HG03139 (cell line): ENCODE measurements at regions not wholly inside any gene's neighbourhood (a gene's known extent, or its start where the extent isn't known, plus 50 kb on each side); places are given as distances from the start of the nearest gene placed in this dataset.

Source experiments
- ATAC-seq: cut with Tn5 transposase; IDR thresholded peaks from one replicate; pipeline ENCODE4 v1.9.1; 2021; ENCODE audit not compliant: unreplicated experiment

- ATAC-seq, result no peak
These were observed 1103.9 kb upstream of the GJE1 start for GRCh38 chr6:141028791-141029280.

DNA sequence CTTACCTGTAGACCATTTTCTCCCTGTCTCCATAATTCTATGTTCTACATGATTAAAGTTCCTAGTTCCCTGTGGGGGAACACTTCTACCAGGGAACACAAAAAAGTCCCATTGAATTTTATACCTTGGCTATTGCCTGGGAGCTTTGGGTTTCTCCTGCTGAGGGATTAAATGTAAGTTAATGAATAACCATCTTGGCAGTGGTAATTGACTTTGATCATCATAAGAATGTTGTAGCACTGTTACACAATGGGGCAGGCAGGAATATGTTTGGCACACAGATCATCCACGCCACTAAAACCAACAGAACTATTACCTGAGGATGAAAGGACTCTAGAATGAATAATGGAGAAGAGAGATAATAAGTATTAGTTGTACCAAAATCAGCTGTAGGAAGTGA is 1106.2 kb upstream of the GJE1 start:
- ATAC-seq, result no peak

DNA sequence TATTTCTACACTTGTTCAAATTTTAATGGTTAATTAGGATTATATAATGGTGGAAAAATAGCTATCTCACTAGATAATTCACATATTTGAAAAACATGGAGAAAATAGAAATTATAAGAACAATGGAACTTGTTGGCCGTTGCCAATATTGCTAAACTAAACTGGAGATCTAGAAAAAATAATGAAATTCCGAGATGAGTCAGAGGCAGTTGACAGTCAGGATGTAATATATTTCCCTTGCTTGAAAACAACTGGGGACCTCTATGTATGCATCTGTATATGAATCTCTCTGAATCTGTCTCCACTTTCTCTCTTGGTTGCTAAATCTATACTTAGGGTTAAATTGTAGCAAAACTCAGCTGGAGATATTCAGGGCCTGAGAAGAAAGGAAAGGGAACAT is 1108.2 kb upstream of the GJE1 start:
- ATAC-seq, result no peak

- ATAC-seq, result no peak
These were observed 1114.8 kb upstream of the GJE1 start for GRCh38 chr6:141017941-141018340.

DNA sequence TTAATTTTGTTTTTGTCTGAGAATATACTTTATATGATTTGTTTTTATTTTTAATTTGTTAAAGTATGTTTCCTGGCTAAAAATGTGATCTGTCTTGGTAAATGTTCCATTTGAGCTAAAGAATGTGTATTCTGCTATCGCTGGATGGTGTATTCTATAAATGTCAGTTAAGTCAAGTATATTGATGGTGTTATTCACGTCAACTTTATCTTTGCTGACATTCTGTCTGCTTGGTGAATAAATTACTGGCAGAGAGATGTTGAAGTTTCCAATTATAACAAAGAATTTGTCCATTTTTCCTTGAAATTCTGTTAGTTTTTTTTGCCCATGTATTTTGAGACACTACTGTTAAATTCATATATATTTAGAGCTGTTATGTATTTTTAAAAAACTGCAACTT is 1131.8 kb upstream of the GJE1 start:
- no peak for ATAC-seq

- ATAC-seq, result no peak
These were observed 1139.2 kb upstream of the GJE1 start for GRCh38 chr6:140993515-140993914.

DNA sequence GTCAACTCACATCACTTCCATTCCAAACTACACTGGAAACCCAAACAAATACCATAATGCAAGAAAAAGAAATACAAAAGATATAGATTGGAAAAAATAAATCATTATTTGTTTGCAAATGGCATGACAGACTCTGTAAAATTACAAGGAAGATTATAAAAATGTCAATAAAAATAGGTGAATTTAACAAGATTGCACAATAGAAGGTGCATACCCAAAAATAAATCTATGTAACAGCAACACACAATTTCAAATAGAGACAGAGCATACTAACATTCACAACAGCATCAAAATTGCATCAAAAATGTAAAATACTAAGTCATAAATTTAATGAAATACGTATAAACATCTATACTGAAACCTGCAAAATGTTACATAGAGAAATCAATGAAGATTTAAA is 1140.0 kb upstream of the GJE1 start:
- ATAC-seq, result no peak

GRCh38 chr6:140988780-140989179 is 1143.9 kb upstream of the GJE1 start:
- no peak for ATAC-seq

GRCh38 chr6:140987364-140988155 is 1145.2 kb upstream of the GJE1 start:
- no peak for ATAC-seq

DNA sequence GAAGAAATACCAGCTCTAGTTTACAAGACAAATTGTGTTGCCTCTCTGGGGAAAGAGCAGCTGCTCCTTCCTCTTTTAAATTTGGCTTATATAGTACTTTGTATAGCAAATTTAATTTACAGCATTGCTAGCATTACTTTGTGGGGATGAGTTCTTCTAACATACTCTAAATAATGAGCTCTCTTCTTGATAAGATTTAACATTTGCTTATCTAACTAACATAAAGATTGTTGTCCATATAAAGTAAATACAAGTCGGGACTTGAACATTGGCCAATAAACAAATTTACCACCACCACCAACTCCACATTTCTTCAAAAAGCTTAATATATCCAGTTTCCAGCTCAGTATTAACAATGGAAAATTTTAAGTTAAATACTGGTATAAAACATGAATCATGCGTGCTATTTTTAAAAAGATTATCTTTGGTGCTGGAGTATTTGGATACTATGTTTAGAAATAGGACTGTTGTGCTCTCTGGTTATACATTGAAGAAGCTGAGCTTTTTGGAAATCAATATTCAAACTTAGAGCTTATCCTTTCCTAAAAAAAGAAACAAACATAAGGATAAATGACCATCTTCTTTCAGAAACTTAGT is 1146.9 kb upstream of the GJE1 start:
- no peak for ATAC-seq

DNA sequence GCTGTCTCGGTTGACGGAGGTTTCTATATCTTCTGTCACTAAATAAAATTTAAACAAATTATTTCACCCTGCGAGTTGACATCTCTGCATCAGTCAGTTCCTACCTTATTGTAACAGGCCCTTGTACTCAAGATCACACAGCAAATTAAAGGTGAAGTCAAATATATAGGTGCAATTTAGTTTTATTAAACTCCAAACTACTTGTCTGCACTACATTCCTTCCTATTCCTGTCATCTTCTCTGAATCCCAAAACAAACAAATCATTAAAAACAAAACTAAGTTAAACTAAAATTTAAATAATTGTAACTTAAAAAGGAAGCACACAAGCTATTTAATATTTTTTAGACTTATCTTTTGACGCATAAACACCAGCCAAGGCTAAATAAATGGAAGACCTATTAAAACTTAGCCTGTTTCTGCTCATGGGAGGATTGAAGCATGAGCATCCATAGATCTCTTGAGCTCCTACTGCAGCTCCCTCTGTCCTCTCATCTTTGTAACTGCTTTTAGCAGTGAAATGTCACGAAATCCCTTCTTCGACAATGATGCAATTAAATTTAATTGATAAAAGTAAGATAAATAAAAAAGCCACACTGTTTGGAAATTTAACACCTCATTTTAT is 1152.3 kb upstream of the GJE1 start:
- ATAC-seq, result no peak

DNA sequence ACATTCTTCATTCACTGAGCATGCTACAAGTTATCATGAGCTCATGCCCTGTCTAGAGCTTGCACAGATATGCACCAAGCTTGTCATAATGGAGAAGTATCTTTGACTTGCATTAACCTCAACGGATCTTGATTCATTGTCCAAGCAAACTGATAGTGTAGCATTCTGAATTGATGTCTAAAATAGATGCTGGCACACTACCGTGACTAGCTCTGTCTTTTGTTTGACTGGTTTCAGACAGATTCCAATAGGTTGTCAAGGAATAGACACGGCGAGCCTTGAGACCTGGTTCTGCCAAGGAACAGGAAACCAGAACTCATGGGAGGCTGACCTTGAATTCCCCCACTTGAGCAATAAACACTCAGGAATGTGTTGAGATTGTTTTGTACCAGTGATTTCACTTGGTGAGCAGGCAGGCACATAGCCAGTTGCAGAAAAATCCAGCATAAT is 1153.1 kb upstream of the GJE1 start:
- ATAC-seq, result no peak

- ATAC-seq, result no peak
These were observed 1155.3 kb upstream of the GJE1 start for GRCh38 chr6:140977403-140977802.

DNA sequence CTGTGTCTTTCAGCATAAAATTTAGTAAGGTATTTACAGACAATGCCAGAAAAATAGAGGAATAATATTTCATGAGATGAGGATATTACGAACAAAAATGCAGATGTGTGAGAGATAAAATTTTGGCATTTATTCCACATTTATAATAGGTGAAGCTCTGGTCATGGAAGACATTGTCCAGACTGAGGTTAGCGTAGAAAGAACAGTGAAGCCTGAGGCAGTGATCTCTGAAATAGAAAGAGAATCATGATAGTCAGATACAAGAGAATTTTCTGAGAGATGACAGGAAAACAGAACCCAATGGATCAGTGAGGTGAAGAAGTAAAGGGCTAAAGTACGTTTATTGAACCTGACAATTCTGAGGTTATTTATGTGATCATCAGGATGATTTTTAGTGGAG is 1155.9 kb upstream of the GJE1 start:
- ATAC-seq, result no peak

- ATAC-seq, result no peak
These were observed 1162.2 kb upstream of the GJE1 start for GRCh38 chr6:140970485-140970884.

DNA sequence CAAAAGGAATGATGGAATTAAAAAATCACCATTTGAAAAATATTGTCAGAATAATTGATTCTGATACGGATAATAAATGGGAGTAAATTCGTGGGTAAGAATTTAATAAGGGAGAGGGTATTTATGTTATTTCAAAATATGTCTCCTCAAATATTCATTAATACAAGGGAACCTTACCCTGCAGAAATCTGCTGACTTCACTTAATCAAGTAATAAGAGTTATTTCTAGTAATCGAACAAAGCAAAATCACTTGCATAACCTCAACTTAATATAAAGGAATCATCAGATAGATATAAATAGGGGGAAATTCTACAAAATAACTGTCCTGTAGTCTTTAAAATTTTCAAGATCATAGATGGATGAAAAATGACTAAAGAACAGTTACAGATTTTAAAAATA is 1164.7 kb upstream of the GJE1 start:
- ATAC-seq, result no peak

DNA sequence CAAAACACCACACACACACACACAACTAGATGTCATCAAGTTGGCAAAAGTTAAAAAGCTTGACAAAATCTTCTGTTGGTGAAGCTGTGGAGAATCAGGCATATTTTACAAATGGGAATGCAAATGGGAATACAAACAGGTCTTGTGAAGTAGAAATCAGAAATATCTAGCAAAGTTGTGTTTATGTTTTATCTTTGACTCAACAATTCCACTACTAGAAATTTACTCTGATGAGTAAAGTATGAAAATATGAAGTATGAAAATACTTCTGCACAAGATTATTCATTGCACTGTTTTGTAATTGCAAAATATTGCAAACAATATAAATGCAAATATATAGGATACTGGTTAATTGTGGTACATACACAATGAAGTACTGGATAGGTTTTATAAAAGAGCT is 1166.0 kb upstream of the GJE1 start:
- ATAC-seq, result no peak

DNA sequence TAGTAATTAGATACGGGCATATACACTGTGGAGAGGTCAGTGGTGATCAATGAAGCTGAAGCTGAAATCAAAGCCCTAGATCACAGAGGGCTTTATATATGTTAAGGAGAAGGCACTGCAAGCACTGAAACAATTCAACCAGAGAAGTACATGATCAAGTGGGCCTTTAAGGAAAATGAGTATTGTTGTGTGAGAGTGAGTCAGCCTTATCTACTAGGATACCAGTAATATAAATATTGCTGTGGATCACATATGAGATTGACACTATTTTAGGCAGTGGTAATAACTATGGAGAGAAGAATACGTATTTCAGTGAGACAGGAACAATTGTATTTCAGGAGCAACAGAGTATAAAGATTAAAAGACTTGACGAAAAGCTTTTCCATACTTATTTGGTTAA is 1172.2 kb upstream of the GJE1 start:
- ATAC-seq, result no peak

GRCh38 chr6:140957386-140957785 is 1175.3 kb upstream of the GJE1 start:
- ATAC-seq, result no peak

- ATAC-seq, result no peak
These were observed 1176.0 kb upstream of the GJE1 start for GRCh38 chr6:140956571-140957369.

- no peak for ATAC-seq
These were observed 1192.3 kb upstream of the GJE1 start for GRCh38 chr6:140940251-140940925.
